ENCODE measurements at regions not wholly inside any gene's neighbourhood (a gene's known extent, or its start where the extent isn't known, plus 50 kb on each side); places are given as distances from the start of the nearest gene placed in this dataset.

GRCh38 chr20:24341781-24342180, 127.6 kb upstream of the SYNDIG1 start:
- TF ChIP-seq RNF2 (IDR thresholded peaks at IDR 0.05; ENCODE audit: borderline replicate concordance, low read depth) (no peak), CTCF (IDR thresholded peaks at IDR 0.05) (no peak), MYC (IDR thresholded peaks at IDR 0.05; ENCODE audit: borderline replicate concordance, low read length) (no peak), RAD21 (conservative IDR thresholded peaks at IDR 0.05 in 1 of 2, IDR thresholded peaks at IDR 0.05 in 1 of 2) (no peak), POLR2A (IDR thresholded peaks at IDR 0.05; ENCODE audit: low read length) (no peak), MAFK (IDR thresholded peaks at IDR 0.05; ENCODE audit: partially characterized antibody) (no peak), MAZ (IDR thresholded peaks at IDR 0.05; ENCODE audit: borderline replicate concordance, low read depth, low read length) (no peak), USF2 (IDR thresholded peaks at IDR 0.05) (no peak)

Data from A549 (cell line).